ENCODE measurements at regions not wholly inside any gene's neighbourhood (a gene's known extent, or its start where the extent isn't known, plus 50 kb on each side); places are given as distances from the start of the nearest gene placed in this dataset.

DNA sequence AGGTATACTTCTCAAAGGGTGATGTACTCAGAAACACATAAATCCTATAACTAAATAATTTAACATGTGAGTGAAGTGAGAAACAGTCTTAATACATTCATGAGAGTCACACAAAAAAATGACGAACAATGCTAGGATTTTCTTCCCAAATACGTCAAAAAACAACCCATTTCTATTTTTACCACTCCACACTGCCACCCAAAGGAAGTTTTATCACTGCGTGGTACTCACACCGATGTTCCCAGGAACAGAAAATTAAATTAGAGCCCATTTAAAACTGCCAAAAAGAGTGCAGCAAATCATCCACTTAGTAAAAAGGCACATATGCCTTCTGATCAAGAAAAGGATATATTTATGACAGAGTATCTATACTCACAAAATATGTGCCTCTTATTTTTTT, 710.9 kb upstream of the FAT3 start:
- Histone ChIP-seq H4K20me1 (replicated peaks; ENCODE audit: control insufficient read depth, extremely low read depth, insufficient read depth, low read length) (no peaks in the 10 kb centered on the region), H3K27me3 (ENCODE audit: control insufficient read depth in 2 of 2, insufficient read depth in 2 of 2, low read length in 2 of 2) (no peaks in the 10 kb centered on the region), H3K9me3 (replicated peaks; ENCODE audit: control insufficient read depth, insufficient read depth, low read length) (peaks cover 2% of the 10 kb centered on the region), H3K4me1 (ENCODE audit: control insufficient read depth, extremely low read depth, insufficient read depth, low read length) (no peaks in the 10 kb centered on the region), H3K4me3 (replicated peaks in 1 of 3; ENCODE audit: insufficient read depth in 1 of 3, low read depth in 1 of 3, low read length in 3 of 3) (no peak overlapping the region), H2AFZ (ENCODE audit: low read depth, low read length) (no peak overlapping the region), H3K9me1 (replicated peaks; ENCODE audit: control insufficient read depth, extremely low read depth, insufficient read depth, low read length) (no peaks in the 10 kb centered on the region), H3K36me3 (ENCODE audit: control insufficient read depth in 2 of 2, extremely low read depth in 1 of 2, insufficient read depth in 2 of 2, low read length in 2 of 2) (no peaks in the 10 kb centered on the region), H3K27ac (ENCODE audit: insufficient read depth, low read depth, low read length) (no peak overlapping the region), H3K4me2 (ENCODE audit: insufficient read depth, low read length) (no peak overlapping the region), H3K9ac (replicated peaks; ENCODE audit: extremely low read depth, insufficient read depth, low read length) (no peak overlapping the region), H3K79me2 (ENCODE audit: control insufficient read depth, insufficient read depth, low read length) (no peaks in the 10 kb centered on the region)
- BruUV-seq (replicated peaks): no TSS peak
- no peak for DNase-seq (ENCODE audit: low read depth, low spot score)
- no peak for FAIRE-seq
- intact Hi-C loops (cut with micrococcal nuclease) (loop anchor here (10.0 kb wide), 1 partner anchor 1371 kb away; no protein-coding TSS in a partner anchor), dilution Hi-C loops (cut with MboI; ENCODE audit: extremely low pct_ligation_motif_present, low sequenced_read_pairs) (no loop called here)
- POLR2A ChIA-PET: no interaction called here
- TF ChIP-seq, protein P1, sequence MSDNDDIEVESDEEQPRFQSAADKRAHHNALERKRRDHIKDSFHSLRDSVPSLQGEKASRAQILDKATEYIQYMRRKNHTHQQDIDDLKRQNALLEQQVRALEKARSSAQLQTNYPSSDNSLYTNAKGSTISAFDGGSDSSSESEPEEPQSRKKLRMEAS (IDR thresholded peaks at IDR 0.05; ENCODE audit: insufficient read depth, insufficient read length): no peak
- TF ChIP-seq FOS (IDR thresholded peaks at IDR 0.05; ENCODE audit: borderline replicate concordance, insufficient read depth, low read length): no peak
- TF ChIP-seq, protein P2, sequence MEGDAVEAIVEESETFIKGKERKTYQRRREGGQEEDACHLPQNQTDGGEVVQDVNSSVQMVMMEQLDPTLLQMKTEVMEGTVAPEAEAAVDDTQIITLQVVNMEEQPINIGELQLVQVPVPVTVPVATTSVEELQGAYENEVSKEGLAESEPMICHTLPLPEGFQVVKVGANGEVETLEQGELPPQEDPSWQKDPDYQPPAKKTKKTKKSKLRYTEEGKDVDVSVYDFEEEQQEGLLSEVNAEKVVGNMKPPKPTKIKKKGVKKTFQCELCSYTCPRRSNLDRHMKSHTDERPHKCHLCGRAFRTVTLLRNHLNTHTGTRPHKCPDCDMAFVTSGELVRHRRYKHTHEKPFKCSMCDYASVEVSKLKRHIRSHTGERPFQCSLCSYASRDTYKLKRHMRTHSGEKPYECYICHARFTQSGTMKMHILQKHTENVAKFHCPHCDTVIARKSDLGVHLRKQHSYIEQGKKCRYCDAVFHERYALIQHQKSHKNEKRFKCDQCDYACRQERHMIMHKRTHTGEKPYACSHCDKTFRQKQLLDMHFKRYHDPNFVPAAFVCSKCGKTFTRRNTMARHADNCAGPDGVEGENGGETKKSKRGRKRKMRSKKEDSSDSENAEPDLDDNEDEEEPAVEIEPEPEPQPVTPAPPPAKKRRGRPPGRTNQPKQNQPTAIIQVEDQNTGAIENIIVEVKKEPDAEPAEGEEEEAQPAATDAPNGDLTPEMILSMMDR (IDR thresholded peaks at IDR 0.05; ENCODE audit: extremely low read depth in 1 of 2, insufficient read depth in 1 of 2, low read depth in 1 of 2, low read length in 2 of 2): no peak
- TF ChIP-seq EZH2 (IDR thresholded peaks at IDR 0.05; ENCODE audit: borderline replicate concordance, low read depth, low read length, severe bottlenecking): no peak
- TF ChIP-seq JUN (IDR thresholded peaks at IDR 0.05; ENCODE audit: borderline replicate concordance, insufficient read depth, insufficient read length, low read depth): no peak
- no peak for TF ChIP-seq GATA2 (IDR thresholded peaks at IDR 0.05; ENCODE audit: insufficient read depth, insufficient read length, low read depth, low read length)
- CTCF ChIA-PET: no interaction called here

Data from endothelial cell of umbilical vein (primary cell).